Immature natural killer cell (primary cell): ENCODE measurements at regions not wholly inside any gene's neighbourhood (a gene's known extent, or its start where the extent isn't known, plus 50 kb on each side); places are given as distances from the start of the nearest gene placed in this dataset.

ENCODE experiments used
- DNase-seq, 3 donors: peaks; one replicate each; pipeline ENCODE4 v3.0.0; 2022; ENCODE audit warnings: mixed read lengths in 1 of 3
- H3K27ac Mint-ChIP-seq, 6 donors: one replicate each; pipeline ENCODE4 v1.8.0; 2020; ENCODE audit warnings: mixed read lengths in 6 of 6, mild to moderate bottlenecking in 5 of 6, inconsistent platforms in 4 of 6, moderate library complexity in 3 of 6
- H3K27me3 Mint-ChIP-seq, 3 donors: one replicate each; pipeline ENCODE4 v1.8.0; 2020 to 2021; ENCODE audit warnings: low read depth in 3 of 3, mild to moderate bottlenecking in 3 of 3, mixed read lengths in 3 of 3, moderate library complexity in 3 of 3, inconsistent platforms in 1 of 3
- H3K36me3 Mint-ChIP-seq, 3 donors: one replicate each; pipeline ENCODE4 v1.8.0; 2020; ENCODE audit warnings: mixed read lengths in 3 of 3, inconsistent platforms in 2 of 3, mild to moderate bottlenecking in 2 of 3
- H3K4me1 Mint-ChIP-seq, 2 donors: one replicate each; pipeline ENCODE4 v1.8.0; 2020; ENCODE audit warnings: inconsistent platforms in 2 of 2, mild to moderate bottlenecking in 2 of 2, mixed read lengths in 2 of 2, moderate library complexity in 1 of 2
- H3K4me3 Mint-ChIP-seq, 5 donors: one replicate each; pipeline ENCODE4 v1.8.0; 2020; ENCODE audit warnings: mild to moderate bottlenecking in 5 of 5, mixed read lengths in 5 of 5, inconsistent platforms in 3 of 5, moderate library complexity in 3 of 5
- H3K9me3 Mint-ChIP-seq, 6 donors: one replicate each; pipeline ENCODE4 v1.8.0; 2020; ENCODE audit warnings: mild to moderate bottlenecking in 6 of 6, mixed read lengths in 6 of 6, inconsistent platforms in 4 of 6, moderate library complexity in 3 of 6

- H3K36me3 Mint-ChIP-seq, result no peaks in the 10 kb centered on the region
- no peaks in the 10 kb centered on the region for H3K4me1 Mint-ChIP-seq
- H3K27me3 Mint-ChIP-seq, result peaks cover 6 to 18% (median 11%) of the 10 kb centered on the region in 3 donors
- no peak overlapping the region for H3K4me3 Mint-ChIP-seq
- peaks cover 0 to 3% (median 0%) of the 10 kb centered on the region in 6 donors for H3K9me3 Mint-ChIP-seq
- H3K27ac Mint-ChIP-seq, result no peak overlapping the region
- DNase-seq, result no peak
Observed at GRCh38 chr19:29449371-29449770, 76.4 kb upstream of the VSTM2B start.

GRCh38 chr19:29450306-29450705 lies 75.5 kb upstream of the VSTM2B start:
- H3K4me3 Mint-ChIP-seq, result no peak overlapping the region
- H3K27ac Mint-ChIP-seq, result no peak overlapping the region
- peaks cover 3 to 13% (median 11%) of the 10 kb centered on the region in 3 donors for H3K27me3 Mint-ChIP-seq
- no peak for DNase-seq
- peaks cover 0 to 3% (median 0%) of the 10 kb centered on the region in 6 donors for H3K9me3 Mint-ChIP-seq
- H3K4me1 Mint-ChIP-seq, result no peaks in the 10 kb centered on the region
- no peaks in the 10 kb centered on the region for H3K36me3 Mint-ChIP-seq

GRCh38 chr19:29450812-29451211 lies 75.0 kb upstream of the VSTM2B start:
- H3K4me3 Mint-ChIP-seq, result no peak overlapping the region
- H3K4me1 Mint-ChIP-seq, result no peaks in the 10 kb centered on the region
- no peak for DNase-seq
- H3K27ac Mint-ChIP-seq, result no peak overlapping the region
- H3K36me3 Mint-ChIP-seq, result no peaks in the 10 kb centered on the region
- peaks cover 0 to 3% (median 0%) of the 10 kb centered on the region in 6 donors for H3K9me3 Mint-ChIP-seq
- peaks cover 1 to 13% (median 11%) of the 10 kb centered on the region in 3 donors for H3K27me3 Mint-ChIP-seq

- Mint-ChIP-seq H3K9me3 (peaks cover 0 to 19% (median 3%) of the 10 kb centered on the region in 6 donors), H3K4me3 (no peak overlapping the region), H3K4me1 (no peaks in the 10 kb centered on the region), H3K27ac (no peak overlapping the region), H3K27me3 (peaks cover 7 to 11% (median 9%) of the 10 kb centered on the region in 3 donors), H3K36me3 (peaks cover 0 to 5% (median 0%) of the 10 kb centered on the region in 3 donors)
- DNase-seq, result no peak
Observed at GRCh38 chr19:29454109-29454508, 71.7 kb upstream of the VSTM2B start.

GRCh38 chr19:29457413-29457812 lies 68.4 kb upstream of the VSTM2B start:
- H3K27me3 Mint-ChIP-seq, result peaks cover 3 to 11% (median 4%) of the 10 kb centered on the region in 3 donors
- peaks cover 0 to 5% (median 0%) of the 10 kb centered on the region in 3 donors for H3K36me3 Mint-ChIP-seq
- peaks cover 0 to 19% (median under 1%) of the 10 kb centered on the region in 6 donors for H3K9me3 Mint-ChIP-seq
- H3K4me3 Mint-ChIP-seq, result no peak overlapping the region
- no peak overlapping the region for H3K27ac Mint-ChIP-seq
- no peak for DNase-seq
- H3K4me1 Mint-ChIP-seq, result no peaks in the 10 kb centered on the region

- DNase-seq, result peak in 1 of 3 donors; percentile 18
- Mint-ChIP-seq H3K27me3 (peaks cover 7 to 17% (median 9%) of the 10 kb centered on the region in 3 donors), H3K4me1 (no peaks in the 10 kb centered on the region), H3K27ac (no peak overlapping the region), H3K4me3 (no peak overlapping the region), H3K9me3 (peaks cover 0 to 8% (median 0%) of the 10 kb centered on the region in 6 donors), H3K36me3 (no peaks in the 10 kb centered on the region)
Observed at GRCh38 chr19:29467824-29468401, 57.9 kb upstream of the VSTM2B start.

- Mint-ChIP-seq H3K9me3 (peaks cover 0 to 4% (median 3%) of the 10 kb centered on the region in 6 donors), H3K4me3 (no peak overlapping the region), H3K27me3 (peaks cover 3 to 17% (median 4%) of the 10 kb centered on the region in 3 donors), H3K36me3 (no peaks in the 10 kb centered on the region), H3K27ac (no peak overlapping the region), H3K4me1 (no peaks in the 10 kb centered on the region)
- no peak for DNase-seq
Observed at GRCh38 chr19:29475469-29475868, 50.3 kb upstream of the VSTM2B start.
